GM18511 (cell line): ENCODE measurements at regions not wholly inside any gene's neighbourhood (a gene's known extent, or its start where the extent isn't known, plus 50 kb on each side); places are given as distances from the start of the nearest gene placed in this dataset.

Experiments
- ATAC-seq: cut with Tn5 transposase; IDR thresholded peaks from one replicate; pipeline ENCODE4 v1.9.1; 2021; ENCODE audit warnings: mild to moderate bottlenecking, moderate library complexity; ENCODE audit not compliant: unreplicated experiment

GRCh38 chr5:67404256-67405100, 207.9 kb upstream of the CD180 start:
- ATAC-seq, result no peak

GRCh38 chr5:67402526-67402925, 205.9 kb upstream of the CD180 start:
- ATAC-seq, result no peak

GRCh38 chr5:67401172-67401571, 204.6 kb upstream of the CD180 start:
- ATAC-seq, result no peak

GRCh38 chr5:67400752-67401151, 204.2 kb upstream of the CD180 start:
- ATAC-seq, result no peak

GRCh38 chr5:67395790-67396418, 199.3 kb upstream of the CD180 start:
- ATAC-seq, result no peak

- no peak for ATAC-seq
Observed at GRCh38 chr5:67393211-67393610, 196.6 kb upstream of the CD180 start.

- no peak for ATAC-seq
Observed at GRCh38 chr5:67390935-67391334, 194.3 kb upstream of the CD180 start.

- no peak for ATAC-seq
Observed at GRCh38 chr5:67383451-67383850, 186.9 kb upstream of the CD180 start.

- no peak for ATAC-seq
Observed at GRCh38 chr5:67381236-67381880, 184.8 kb upstream of the CD180 start.

GRCh38 chr5:67380431-67380830, 183.8 kb upstream of the CD180 start:
- no peak for ATAC-seq

- ATAC-seq, result no peak
Observed at GRCh38 chr5:67379753-67380152, 183.2 kb upstream of the CD180 start.

GRCh38 chr5:67378256-67378655, 181.7 kb upstream of the CD180 start:
- ATAC-seq, result no peak

- no peak for ATAC-seq
Observed at GRCh38 chr5:67377631-67378030, 181.0 kb upstream of the CD180 start.

GRCh38 chr5:67375606-67376005, 179.0 kb upstream of the CD180 start:
- no peak for ATAC-seq

GRCh38 chr5:67374378-67374777, 177.8 kb upstream of the CD180 start:
- ATAC-seq, result no peak

- ATAC-seq, result no peak
Observed at GRCh38 chr5:67373518-67373917, 176.9 kb upstream of the CD180 start.

GRCh38 chr5:67372887-67373286, 176.3 kb upstream of the CD180 start:
- ATAC-seq, result no peak

- no peak for ATAC-seq
Observed at GRCh38 chr5:67371924-67372323, 175.3 kb upstream of the CD180 start.

- ATAC-seq, result no peak
Observed at GRCh38 chr5:67366691-67367395, 170.2 kb upstream of the CD180 start.

- no peak for ATAC-seq
Observed at GRCh38 chr5:67366276-67366675, 169.7 kb upstream of the CD180 start.

- no peak for ATAC-seq
Observed at GRCh38 chr5:67364381-67364970, 167.9 kb upstream of the CD180 start.
